ENCODE measurements at regions not wholly inside any gene's neighbourhood (a gene's known extent, or its start where the extent isn't known, plus 50 kb on each side); places are given as distances from the start of the nearest gene placed in this dataset.

GRCh38 chr2:221705185-221705877 lies 133.2 kb upstream of the EPHA4 start:
- no peak overlapping the region for H2AFZ ChIP-seq (ENCODE audit: control insufficient read depth, low read length)
- no peaks in the 10 kb centered on the region for H3K9me3 ChIP-seq (ENCODE audit: control insufficient read depth, low read depth, low read length)
- FAIRE-seq (no peak), DNase-seq (ENCODE audit: low read depth, low spot score) (no peak)
- no peak for TF ChIP-seq EZH2 (IDR thresholded peaks at IDR 0.05; ENCODE audit: low read length)
- TF ChIP-seq CTCF (optimal IDR thresholded peaks at IDR 0.05 in 1 of 3, IDR thresholded peaks at IDR 0.05 in 1 of 3, conservative IDR thresholded peaks at IDR 0.05 in 1 of 3; ENCODE audit: extremely low read depth in 1 of 3, insufficient read depth in 2 of 3, low read length in 3 of 3), result no peak
- H3K4me1 ChIP-seq (ENCODE audit: control insufficient read depth, extremely low read depth, insufficient read depth, low read length), result no peaks in the 10 kb centered on the region
- no peak overlapping the region for H3K4me3 ChIP-seq (ENCODE audit: control insufficient read depth in 2 of 3, extremely low read depth in 1 of 3, insufficient read depth in 2 of 3, low read depth in 1 of 3, low read length in 3 of 3)
- no peaks in the 10 kb centered on the region for H3K36me3 ChIP-seq (ENCODE audit: control insufficient read depth in 2 of 2, extremely low read depth in 1 of 2, insufficient read depth in 2 of 2, low read length in 2 of 2)
- no peak overlapping the region for H3K27ac ChIP-seq (ENCODE audit: control insufficient read depth, insufficient read depth, low read length)
- H3K9ac ChIP-seq (ENCODE audit: control insufficient read depth, extremely low read depth, insufficient read depth, low read length), result no peak overlapping the region
- H3K9me1 ChIP-seq (ENCODE audit: control insufficient read depth, extremely low read depth, insufficient read depth, low read length), result no peaks in the 10 kb centered on the region
- dilution Hi-C loops (cut with MboI; ENCODE audit: extremely low pct_ligation_motif_present, low sequenced_read_pairs), result no loop called here
- H3K79me2 ChIP-seq (ENCODE audit: control insufficient read depth, insufficient read depth, low read length), result no peaks in the 10 kb centered on the region
- no peak overlapping the region for H3K4me2 ChIP-seq (ENCODE audit: control insufficient read depth, extremely low read depth, insufficient read depth, low read depth, low read length)
- H3K27me3 ChIP-seq (ENCODE audit: control insufficient read depth, extremely low read depth, insufficient read depth, low read length), result no peaks in the 10 kb centered on the region
- no peaks in the 10 kb centered on the region for H4K20me1 ChIP-seq (ENCODE audit: control insufficient read depth, extremely low read depth, insufficient read depth, low read length)

GRCh38 chr2:221704442-221704841 lies 132.3 kb upstream of the EPHA4 start:
- Histone ChIP-seq H3K9me3 (ENCODE audit: control insufficient read depth, low read depth, low read length) (no peaks in the 10 kb centered on the region), H4K20me1 (ENCODE audit: control insufficient read depth, extremely low read depth, insufficient read depth, low read length) (no peaks in the 10 kb centered on the region), H3K4me3 (ENCODE audit: control insufficient read depth in 2 of 3, extremely low read depth in 1 of 3, insufficient read depth in 2 of 3, low read depth in 1 of 3, low read length in 3 of 3) (no peak overlapping the region), H3K27ac (ENCODE audit: control insufficient read depth, insufficient read depth, low read length) (no peak overlapping the region), H3K79me2 (ENCODE audit: control insufficient read depth, insufficient read depth, low read length) (no peaks in the 10 kb centered on the region), H3K4me1 (ENCODE audit: control insufficient read depth, extremely low read depth, insufficient read depth, low read length) (no peaks in the 10 kb centered on the region), H2AFZ (ENCODE audit: control insufficient read depth, low read length) (no peak overlapping the region), H3K9ac (ENCODE audit: control insufficient read depth, extremely low read depth, insufficient read depth, low read length) (no peak overlapping the region), H3K27me3 (ENCODE audit: control insufficient read depth, extremely low read depth, insufficient read depth, low read length) (no peaks in the 10 kb centered on the region), H3K9me1 (ENCODE audit: control insufficient read depth, extremely low read depth, insufficient read depth, low read length) (no peaks in the 10 kb centered on the region), H3K4me2 (ENCODE audit: control insufficient read depth, extremely low read depth, insufficient read depth, low read depth, low read length) (no peak overlapping the region), H3K36me3 (ENCODE audit: control insufficient read depth in 2 of 2, extremely low read depth in 1 of 2, insufficient read depth in 2 of 2, low read length in 2 of 2) (no peaks in the 10 kb centered on the region)
- TF ChIP-seq CTCF (optimal IDR thresholded peaks at IDR 0.05 in 1 of 3, IDR thresholded peaks at IDR 0.05 in 1 of 3, conservative IDR thresholded peaks at IDR 0.05 in 1 of 3; ENCODE audit: extremely low read depth in 1 of 3, insufficient read depth in 2 of 3, low read length in 3 of 3) (no peak), EZH2 (IDR thresholded peaks at IDR 0.05; ENCODE audit: low read length) (no peak)
- no peak for FAIRE-seq
- dilution Hi-C loops (cut with MboI; ENCODE audit: extremely low pct_ligation_motif_present, low sequenced_read_pairs), result no loop called here
- no peak for DNase-seq (ENCODE audit: low read depth, low spot score)

Measured in keratinocyte (primary cell).